Heart right ventricle (tissue), 16 donors: ENCODE measurements at regions not wholly inside any gene's neighbourhood (a gene's known extent, or its start where the extent isn't known, plus 50 kb on each side); places are given as distances from the start of the nearest gene placed in this dataset.

Experiments used
- ATAC-seq, 8 donors: fragments of 200-7000 bp; cut with Tn5 transposase; one replicate each; pipeline ENCODE4 v1.9.1; 2020; ENCODE audit warnings: mild to moderate bottlenecking in 8 of 8, moderate library complexity in 8 of 8, moderate number of reproducible peaks in 1 of 8
- DNase-seq, 2 donors: peaks; one replicate each; pipeline ENCODE4 v3.0.0-alpha.2; 2020
- H3K27ac ChIP-seq, 10 donors: fragments of 200-600 bp; sonication (generic) in 2 of 10; one replicate each; pipeline versions ENCODE4 v1.5.0 to v1.8.0; 2020 to 2022; ENCODE audit warnings: mild to moderate bottlenecking in 3 of 10
- H3K27me3 ChIP-seq, 7 donors: fragments of 200-600 bp; one replicate each; pipeline ENCODE4 v1.8.0; 2021 to 2022; ENCODE audit warnings: mild to moderate bottlenecking in 2 of 7
- H3K36me3 ChIP-seq, 9 donors: fragments of 200-600 bp; sonication (generic) in 1 of 9; one replicate each; pipeline versions ENCODE4 v1.5.0 to v1.8.0; 2020 to 2022; ENCODE audit warnings: mild to moderate bottlenecking in 2 of 9
- H3K4me1 ChIP-seq, 9 donors: fragments of 200-600 bp; sonication (generic) in 1 of 9; one replicate each; pipeline versions ENCODE4 v1.5.0 to v1.8.0; 2020 to 2022; ENCODE audit warnings: mild to moderate bottlenecking in 4 of 9
- H3K4me3 ChIP-seq, 10 donors: fragments of 200-600 bp; sonication (generic) in 2 of 10; one replicate each; pipeline versions ENCODE4 v1.5.0 to v1.8.0; 2020 to 2022; ENCODE audit warnings: mild to moderate bottlenecking in 7 of 10, moderate library complexity in 2 of 10
- H3K9me3 ChIP-seq, 11 donors: fragments of 200-600 bp in 10 of 11; sonication (generic) in 2 of 11; one replicate each; pipeline versions ENCODE4 v1.5.0 to v1.8.0; 2013 to 2022; ENCODE audit warnings: mild to moderate bottlenecking in 2 of 11, control low read depth in 1 of 11, moderate library complexity in 1 of 11
- WGBS, 2 donors: extraction: QIAGEN DNeasy Blood & Tissue Kit; methylation state at CpG; one replicate each; pipeline ENCODE4 v1.1.7; 2013; ENCODE audit warnings: inconsistent platforms in 1 of 2; 5-methylcytosine and 5-hydroxymethylcytosine counted together
- intact Hi-C, 10 donors: fragments of 100-400 bp; cut with DNase I; formaldehyde crosslinking; loops; one replicate each; pipeline versions ENCODE4 v1.11.1 to v1.14.2; 2022
- TF ChIP-seq, protein P1 (sequence below), 9 donors: fragments of 200-600 bp; sonication (generic) in 2 of 9; IDR thresholded peaks; one replicate each; pipeline versions ENCODE4 v1.5.0 to v1.8.0; 2021 to 2022; ENCODE audit warnings: antibody characterized with exemption in 9 of 9, mild to moderate bottlenecking in 5 of 9, moderate library complexity in 1 of 9
- donor health status: Arrhythmogenic right ventricular cardiomyopathy.
- donor health status: ischemic (EF 13 %, LVEDD 7.1; RV severe dilation, severe dysfunction).
- donor health status: healthy with polysubstance abuse.
- donor health status: DM: no; HTN: yes; CAD: no.
- donor health status: DM: no; HTN: no; CAD: no.
- donor health status: ischemic (EF 25% LVEDD 6.9; RV normal size, moderate dysfunction).
- donor health status: ischemic (EF 25% LVEDD 5.7; RV mildly dilated, moderate dysfunction).
- donor health status: healthy.
- donor health status: DM: yes; HTN: yes; CAD: no.
- donor health status: Ischemic cardiomyopathy.
- donor health status: ischemic (EF 35%, LVEDD 5.7; RV mildly dilated, moderate dysfunction).
- donor health status: nonischemic (EF 11% LVEDD 7.7; RV severe dilation, severe dysfunction).
- donor health status: DM: yes; HTN: yes; CAD: no.
- donor health status: PGD.
- donor health status: ischemic (EF 29% LVEDD 5.4; RV normal size, mild dysfunction).
- donor health status: nonischemic (EF 23%, LVEDD 6.1; RV moderate dilation, normal function).

DNA sequence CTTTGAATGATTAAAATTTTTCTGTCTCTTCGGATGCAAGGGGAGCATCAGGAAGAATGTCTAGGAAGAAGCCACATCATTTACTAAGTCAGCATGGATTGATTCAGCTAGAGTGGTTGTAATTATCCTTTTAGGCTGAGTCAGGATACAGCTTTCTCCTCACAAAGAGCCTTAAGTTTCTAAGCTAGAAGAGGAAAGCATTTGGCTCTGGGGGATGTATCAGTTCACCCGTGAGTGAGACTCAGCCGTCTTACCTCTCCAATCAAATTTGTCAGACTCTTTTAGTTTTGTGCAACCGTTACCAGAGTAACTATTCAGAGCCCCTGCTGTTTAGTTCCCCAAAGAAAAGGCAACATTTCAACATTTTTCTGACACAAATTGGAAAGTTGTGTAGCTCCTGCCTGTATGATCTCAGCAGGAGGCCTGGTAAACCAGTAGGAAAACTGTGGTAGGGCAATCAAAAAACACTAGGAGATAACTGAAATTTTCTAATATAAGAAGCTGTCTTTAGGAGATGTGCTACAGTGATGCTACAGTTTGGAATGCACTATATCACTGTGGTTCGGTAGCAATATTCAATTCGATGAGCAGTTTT is 432.4 kb upstream of the LUZP2 start:
- Histone ChIP-seq H3K27me3 (no peaks in the 10 kb centered on the region), H3K4me3 (no peak overlapping the region), H3K27ac (no peak overlapping the region), H3K4me1 (no peaks in the 10 kb centered on the region), H3K36me3 (no peaks in the 10 kb centered on the region), H3K9me3 (no peaks in the 10 kb centered on the region)
- WGBS, 2 donors, result 69 to 76% methylated on average over 6 of the region's 6 CpGs
- TF ChIP-seq, protein P1, sequence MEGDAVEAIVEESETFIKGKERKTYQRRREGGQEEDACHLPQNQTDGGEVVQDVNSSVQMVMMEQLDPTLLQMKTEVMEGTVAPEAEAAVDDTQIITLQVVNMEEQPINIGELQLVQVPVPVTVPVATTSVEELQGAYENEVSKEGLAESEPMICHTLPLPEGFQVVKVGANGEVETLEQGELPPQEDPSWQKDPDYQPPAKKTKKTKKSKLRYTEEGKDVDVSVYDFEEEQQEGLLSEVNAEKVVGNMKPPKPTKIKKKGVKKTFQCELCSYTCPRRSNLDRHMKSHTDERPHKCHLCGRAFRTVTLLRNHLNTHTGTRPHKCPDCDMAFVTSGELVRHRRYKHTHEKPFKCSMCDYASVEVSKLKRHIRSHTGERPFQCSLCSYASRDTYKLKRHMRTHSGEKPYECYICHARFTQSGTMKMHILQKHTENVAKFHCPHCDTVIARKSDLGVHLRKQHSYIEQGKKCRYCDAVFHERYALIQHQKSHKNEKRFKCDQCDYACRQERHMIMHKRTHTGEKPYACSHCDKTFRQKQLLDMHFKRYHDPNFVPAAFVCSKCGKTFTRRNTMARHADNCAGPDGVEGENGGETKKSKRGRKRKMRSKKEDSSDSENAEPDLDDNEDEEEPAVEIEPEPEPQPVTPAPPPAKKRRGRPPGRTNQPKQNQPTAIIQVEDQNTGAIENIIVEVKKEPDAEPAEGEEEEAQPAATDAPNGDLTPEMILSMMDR (IDR thresholded peaks at IDR 0.05), result no peak
- ATAC-seq (no peak), DNase-seq (no peak)
- intact Hi-C loops, result no loop called here

DNA sequence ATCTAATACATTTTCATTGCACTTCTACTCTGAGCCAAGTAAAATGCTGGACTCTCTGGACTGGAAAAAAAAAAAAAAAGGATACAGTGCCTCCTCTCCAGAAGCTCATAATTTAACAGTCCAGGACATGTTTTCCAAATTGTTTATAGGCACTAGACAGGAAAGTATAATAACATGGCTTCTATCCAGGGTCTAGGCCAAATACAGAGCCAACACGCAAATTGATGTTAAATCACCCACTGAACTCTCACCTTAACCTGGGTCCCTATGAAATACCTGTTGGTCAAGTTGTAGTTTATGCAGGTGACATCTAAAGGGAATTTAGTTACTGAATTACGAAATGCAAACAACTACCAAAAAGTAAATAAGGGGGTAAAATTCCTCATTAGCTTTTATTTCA is 428.7 kb upstream of the LUZP2 start:
- no peak for DNase-seq
- H3K9me3 ChIP-seq, result peaks cover 0 to 4% (median 0%) of the 10 kb centered on the region in 11 donors
- no peaks in the 10 kb centered on the region for H3K27me3 ChIP-seq
- whole genome bisulfite sequencing, 2 donors, result 81 to 82% methylated on average over 2 of the region's 2 CpGs
- no peaks in the 10 kb centered on the region for H3K4me1 ChIP-seq
- ATAC-seq, result no peak
- intact Hi-C loops, result no loop called here
- H3K36me3 ChIP-seq, result no peaks in the 10 kb centered on the region
- no peak overlapping the region for H3K4me3 ChIP-seq
- TF ChIP-seq, protein P1 (IDR thresholded peaks at IDR 0.05), result no peak
- H3K27ac ChIP-seq, result no peak overlapping the region

DNA sequence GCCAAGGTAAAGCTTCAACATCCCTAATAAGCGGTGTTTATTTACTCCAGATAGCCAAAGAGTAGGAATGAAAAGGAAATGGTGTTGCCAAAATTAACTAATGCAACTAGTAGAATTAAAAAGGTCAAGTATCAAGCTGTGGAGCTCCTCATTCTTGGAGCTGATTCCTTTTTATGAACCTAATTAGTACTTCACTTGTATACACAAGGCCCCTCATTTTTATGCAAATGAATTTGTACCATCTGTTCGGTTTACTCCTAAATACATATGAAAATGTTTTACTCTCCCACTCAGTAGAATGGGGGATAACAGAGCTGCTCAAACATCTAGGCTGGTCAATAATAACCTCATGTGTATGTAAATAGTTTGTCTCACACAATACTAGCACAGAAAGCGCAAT is 426.4 kb upstream of the LUZP2 start:
- no peaks in the 10 kb centered on the region for H3K36me3 ChIP-seq
- no peak for DNase-seq
- TF ChIP-seq, protein P1 (IDR thresholded peaks at IDR 0.05), result no peak
- peaks cover 0 to 7% (median 0%) of the 10 kb centered on the region in 11 donors for H3K9me3 ChIP-seq
- no peaks in the 10 kb centered on the region for H3K4me1 ChIP-seq
- ATAC-seq, result no peak
- intact Hi-C loops, result no loop called here
- no peaks in the 10 kb centered on the region for H3K27me3 ChIP-seq
- H3K27ac ChIP-seq, result no peak overlapping the region
- no peak overlapping the region for H3K4me3 ChIP-seq
- 81 to 83% methylated on average over 3 of the region's 3 CpGs for WGBS, 2 donors

DNA sequence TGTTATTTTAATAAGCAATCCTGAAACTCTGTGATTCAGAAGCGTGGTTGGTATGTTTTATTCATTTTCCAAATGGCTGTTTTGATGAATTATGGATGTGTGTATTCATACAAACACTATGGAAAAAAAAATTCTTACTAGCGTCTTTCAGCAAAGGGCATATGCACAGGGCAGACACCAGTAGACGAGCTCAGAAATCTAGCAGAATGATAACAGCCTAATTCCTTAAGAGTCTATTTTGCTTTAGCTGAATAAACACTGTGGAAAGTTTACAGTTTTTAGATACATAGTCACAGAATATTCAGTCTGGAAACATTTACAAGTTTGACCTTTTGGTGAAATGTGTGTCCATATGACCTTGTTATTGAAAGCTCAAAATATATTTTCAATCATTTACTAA is 418.8 kb upstream of the LUZP2 start:
- Histone ChIP-seq H3K4me1 (no peaks in the 10 kb centered on the region), H3K4me3 (no peak overlapping the region), H3K27me3 (no peaks in the 10 kb centered on the region), H3K36me3 (no peaks in the 10 kb centered on the region), H3K9me3 (peaks cover 0 to 4% (median 0%) of the 10 kb centered on the region in 11 donors), H3K27ac (no peak overlapping the region)
- DNase-seq (no peak), ATAC-seq (no peak)
- whole genome bisulfite sequencing, 2 donors, result 71 to 84% methylated on average over 3 of the region's 3 CpGs
- intact Hi-C loops, result no loop called here
- TF ChIP-seq, protein P1 (IDR thresholded peaks at IDR 0.05), result no peak
